ENCODE measurements at regions not wholly inside any gene's neighbourhood (a gene's known extent, or its start where the extent isn't known, plus 50 kb on each side); places are given as distances from the start of the nearest gene placed in this dataset.

- TF ChIP-seq EP300 (IDR thresholded peaks at IDR 0.05) (no peak), POLR2A (IDR thresholded peaks at IDR 0.05) (no peak)
- TF ChIP-seq, protein P1, sequence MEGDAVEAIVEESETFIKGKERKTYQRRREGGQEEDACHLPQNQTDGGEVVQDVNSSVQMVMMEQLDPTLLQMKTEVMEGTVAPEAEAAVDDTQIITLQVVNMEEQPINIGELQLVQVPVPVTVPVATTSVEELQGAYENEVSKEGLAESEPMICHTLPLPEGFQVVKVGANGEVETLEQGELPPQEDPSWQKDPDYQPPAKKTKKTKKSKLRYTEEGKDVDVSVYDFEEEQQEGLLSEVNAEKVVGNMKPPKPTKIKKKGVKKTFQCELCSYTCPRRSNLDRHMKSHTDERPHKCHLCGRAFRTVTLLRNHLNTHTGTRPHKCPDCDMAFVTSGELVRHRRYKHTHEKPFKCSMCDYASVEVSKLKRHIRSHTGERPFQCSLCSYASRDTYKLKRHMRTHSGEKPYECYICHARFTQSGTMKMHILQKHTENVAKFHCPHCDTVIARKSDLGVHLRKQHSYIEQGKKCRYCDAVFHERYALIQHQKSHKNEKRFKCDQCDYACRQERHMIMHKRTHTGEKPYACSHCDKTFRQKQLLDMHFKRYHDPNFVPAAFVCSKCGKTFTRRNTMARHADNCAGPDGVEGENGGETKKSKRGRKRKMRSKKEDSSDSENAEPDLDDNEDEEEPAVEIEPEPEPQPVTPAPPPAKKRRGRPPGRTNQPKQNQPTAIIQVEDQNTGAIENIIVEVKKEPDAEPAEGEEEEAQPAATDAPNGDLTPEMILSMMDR (IDR thresholded peaks at IDR 0.05): no peak
- 62 to 74% methylated on average over 2 of the region's 2 CpGs for WGBS, 2 donors
- H3K27ac ChIP-seq: no peak overlapping the region
- no peaks in the 10 kb centered on the region for H3K36me3 ChIP-seq
- no peaks in the 10 kb centered on the region for H3K4me1 ChIP-seq
- H3K4me3 ChIP-seq: no peak overlapping the region
- DNase-seq (ENCODE audit: low spot score in 2 of 2): no peak
- H3K9me3 ChIP-seq: peaks cover 0 to 12% (median 0%) of the 10 kb centered on the region in 4 donors
- no peaks in the 10 kb centered on the region for H3K27me3 ChIP-seq
These were observed 614.0 kb upstream of the CRIM1 start for GRCh38 chr2:35741556-35741955.

DNA sequence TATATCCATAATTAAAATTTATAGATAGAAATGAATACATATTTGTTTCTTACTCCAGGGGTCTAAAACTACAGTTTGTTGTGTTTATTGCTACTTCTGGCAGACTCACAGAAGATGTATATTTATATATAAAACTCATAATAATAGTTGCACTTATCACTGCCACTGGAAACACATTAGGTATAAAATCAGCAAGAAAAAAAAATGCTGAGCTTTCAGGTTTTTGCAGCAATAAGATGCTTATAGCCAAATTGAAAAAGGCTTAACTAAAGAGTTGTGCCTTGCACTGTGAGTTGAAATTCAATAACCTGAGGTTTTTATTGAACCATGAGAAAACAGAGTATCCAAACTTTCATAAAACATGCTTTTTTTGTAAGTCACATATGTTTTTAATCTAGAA is 623.9 kb upstream of the CRIM1 start:
- TF ChIP-seq, protein P1 (IDR thresholded peaks at IDR 0.05): no peak
- no peak for TF ChIP-seq EP300 (IDR thresholded peaks at IDR 0.05)
- no peak for TF ChIP-seq POLR2A (IDR thresholded peaks at IDR 0.05)
- Histone ChIP-seq H3K4me1 (no peaks in the 10 kb centered on the region), H3K36me3 (no peaks in the 10 kb centered on the region), H3K4me3 (no peak overlapping the region), H3K27ac (no peak overlapping the region), H3K9me3 (no peaks in the 10 kb centered on the region), H3K27me3 (no peaks in the 10 kb centered on the region)
- DNase-seq (ENCODE audit: low spot score in 2 of 2): no peak

GRCh38 chr2:35714883-35715282 is 640.7 kb upstream of the CRIM1 start:
- no peak overlapping the region for H3K4me3 ChIP-seq
- WGBS, 2 donors: 55 to 66% methylated on average over 3 of the region's 3 CpGs
- no peaks in the 10 kb centered on the region for H3K4me1 ChIP-seq
- H3K27ac ChIP-seq: no peak overlapping the region
- no peak for TF ChIP-seq EP300 (IDR thresholded peaks at IDR 0.05)
- TF ChIP-seq POLR2A (IDR thresholded peaks at IDR 0.05): no peak
- TF ChIP-seq, protein P1 (IDR thresholded peaks at IDR 0.05): no peak
- DNase-seq (ENCODE audit: low spot score in 2 of 2): no peak
- no peaks in the 10 kb centered on the region for H3K27me3 ChIP-seq
- H3K36me3 ChIP-seq: no peaks in the 10 kb centered on the region
- no peaks in the 10 kb centered on the region for H3K9me3 ChIP-seq

DNA sequence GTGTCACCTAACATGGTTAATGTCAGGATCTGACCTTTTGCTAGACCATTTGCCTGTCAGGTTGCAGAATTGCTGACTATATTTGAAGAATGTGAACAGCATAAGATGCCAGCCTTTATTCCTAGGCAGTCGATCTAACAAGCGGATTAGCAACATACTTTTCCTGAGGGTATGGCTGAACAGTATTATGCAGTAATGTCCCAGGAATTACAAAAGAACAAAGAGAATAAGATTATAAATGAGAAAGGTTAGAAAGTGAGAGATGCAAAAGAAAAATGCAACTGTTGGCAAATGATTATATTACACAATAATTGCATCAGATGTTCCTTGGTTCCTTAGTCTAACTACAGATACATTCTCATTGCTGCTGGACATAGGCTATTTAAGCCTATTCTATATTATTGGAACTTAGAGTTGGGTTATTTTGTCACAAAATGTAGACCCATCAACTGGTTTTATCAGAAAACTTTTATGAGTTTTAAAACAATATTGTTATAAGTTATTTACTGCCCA is 647.1 kb upstream of the CRIM1 start:
- no peaks in the 10 kb centered on the region for H3K9me3 ChIP-seq
- no peaks in the 10 kb centered on the region for H3K36me3 ChIP-seq
- 85 to 89% methylated on average over 2 of the region's 2 CpGs for WGBS, 2 donors
- H3K27me3 ChIP-seq: no peaks in the 10 kb centered on the region
- no peak for DNase-seq (ENCODE audit: low spot score in 2 of 2)
- TF ChIP-seq, protein P1 (IDR thresholded peaks at IDR 0.05): no peak
- TF ChIP-seq EP300 (IDR thresholded peaks at IDR 0.05) (no peak), POLR2A (IDR thresholded peaks at IDR 0.05) (no peak)
- no peak overlapping the region for H3K4me3 ChIP-seq
- H3K27ac ChIP-seq: no peak overlapping the region
- H3K4me1 ChIP-seq: no peaks in the 10 kb centered on the region

DNA sequence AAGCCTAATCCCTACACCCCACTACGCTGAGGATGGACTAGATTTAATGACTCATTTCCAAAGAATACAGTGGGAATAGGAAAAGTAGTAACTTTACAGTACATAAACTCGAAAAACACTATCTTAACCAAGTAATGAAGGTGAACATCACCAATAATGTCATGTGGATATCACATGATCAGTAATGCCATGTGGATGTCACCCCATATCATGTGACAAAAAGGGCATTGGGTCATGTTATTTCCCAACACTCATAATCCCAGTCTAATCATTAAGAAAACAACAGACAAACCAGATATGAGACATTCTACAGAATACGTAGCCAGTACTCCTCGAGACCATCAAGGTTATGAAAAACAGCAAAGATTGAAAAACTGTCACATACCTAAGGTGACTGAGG is 667.3 kb upstream of the CRIM1 start:
- DNase-seq (ENCODE audit: low spot score in 2 of 2): no peak
- TF ChIP-seq, protein P1 (IDR thresholded peaks at IDR 0.05): no peak
- TF ChIP-seq EP300 (IDR thresholded peaks at IDR 0.05) (no peak), POLR2A (IDR thresholded peaks at IDR 0.05) (no peak)
- H3K4me1 ChIP-seq: no peaks in the 10 kb centered on the region
- no peaks in the 10 kb centered on the region for H3K27me3 ChIP-seq
- no peak overlapping the region for H3K4me3 ChIP-seq
- H3K9me3 ChIP-seq: no peaks in the 10 kb centered on the region
- H3K36me3 ChIP-seq: no peaks in the 10 kb centered on the region
- H3K27ac ChIP-seq: no peak overlapping the region
- 82 to 87% methylated on average over 4 of the region's 4 CpGs for WGBS, 2 donors

Data from tibial nerve (tissue), 4 donors.